H9 (cell line): ENCODE measurements at regions not wholly inside any gene's neighbourhood (a gene's known extent, or its start where the extent isn't known, plus 50 kb on each side); places are given as distances from the start of the nearest gene placed in this dataset.

Experiments
- DNase-seq: peaks from one replicate; pipeline ENCODE4 v3.0.0-alpha.2; 2017
- H2AFZ ChIP-seq: one replicate; pipeline ENCODE4 v1.6.1; 2013; ENCODE audit warnings: mild to moderate bottlenecking, low read length, control low read depth, moderate library complexity
- H2AK5ac ChIP-seq: 2 replicates; pipeline ENCODE4 v1.6.1; 2013; ENCODE audit warnings: low read length, control low read depth, mixed read lengths; ENCODE audit not compliant: insufficient read length
- H2BK120ac ChIP-seq: one replicate; pipeline ENCODE4 v1.6.1; 2013; ENCODE audit warnings: low read depth, mild to moderate bottlenecking, low read length, control low read depth, inconsistent platforms; ENCODE audit not compliant: poor library complexity, severe bottlenecking
- H2BK12ac ChIP-seq: 2 replicates; pipeline ENCODE4 v1.6.1; 2013; ENCODE audit warnings: low read length, control low read depth, mixed read lengths, low read depth; ENCODE audit not compliant: insufficient read length
- H2BK15ac ChIP-seq: 2 replicates; pipeline ENCODE4 v1.6.1; 2013; ENCODE audit warnings: low read depth, low read length, control low read depth
- H2BK20ac ChIP-seq: one replicate; pipeline ENCODE4 v1.6.1; 2013; ENCODE audit warnings: low read depth, mild to moderate bottlenecking, low read length, control low read depth, inconsistent platforms; ENCODE audit not compliant: poor library complexity, severe bottlenecking
- H2BK5ac ChIP-seq: 2 replicates; pipeline ENCODE4 v1.6.1; 2013; ENCODE audit warnings: low read length, control low read depth, mixed read lengths; ENCODE audit not compliant: insufficient read length
- H3K14ac ChIP-seq: 2 replicates; pipeline ENCODE4 v1.6.1; 2013; ENCODE audit warnings: low read length, control low read depth; ENCODE audit not compliant: insufficient read depth
- H3K18ac ChIP-seq: 2 replicates; pipeline ENCODE4 v1.6.1; 2013; ENCODE audit warnings: low read depth, mild to moderate bottlenecking, mixed read lengths, low read length, control low read depth; ENCODE audit not compliant: insufficient read length
- H3K23ac ChIP-seq: 2 replicates; pipeline ENCODE4 v1.6.1; 2013; ENCODE audit warnings: low read length, control low read depth, mixed read lengths, low read depth; ENCODE audit not compliant: insufficient read length
- H3K23me2 ChIP-seq: 2 replicates; pipeline ENCODE4 v1.6.1; 2013; ENCODE audit warnings: low read depth, mild to moderate bottlenecking, mixed read lengths, low read length, control low read depth; ENCODE audit not compliant: insufficient read length, poor library complexity, severe bottlenecking
- H3K27ac ChIP-seq: 2 replicates; pipeline ENCODE4 v1.5.1; 2013; ENCODE audit warnings: low read length, control low read depth, mixed read lengths, low read depth; ENCODE audit not compliant: insufficient read length
- H3K27me3 ChIP-seq: 2 replicates; pipeline ENCODE4 v1.6.1; 2013; ENCODE audit warnings: low read length, control low read depth, inconsistent platforms; ENCODE audit not compliant: insufficient read depth
- H3K4ac ChIP-seq: 2 replicates; pipeline ENCODE4 v1.6.1; 2013; ENCODE audit warnings: low read depth, mild to moderate bottlenecking, control low read depth, inconsistent platforms, low read length, moderate library complexity
- H3K4me1 ChIP-seq: 2 replicates; pipeline ENCODE4 v1.6.1; 2013; ENCODE audit warnings: low read length, control low read depth, inconsistent platforms; ENCODE audit not compliant: insufficient read depth
- H3K4me2 ChIP-seq: 2 replicates; pipeline ENCODE4 v1.6.1; 2013; ENCODE audit warnings: low read length, control low read depth, mixed read lengths; ENCODE audit not compliant: insufficient read length, insufficient read depth
- H3K56ac ChIP-seq: 2 replicates; pipeline ENCODE4 v1.6.1; 2013; ENCODE audit warnings: low read depth, mild to moderate bottlenecking, mixed read lengths, low read length, control low read depth; ENCODE audit not compliant: insufficient read length
- H3K79me1 ChIP-seq: 2 replicates; pipeline ENCODE4 v1.6.1; 2013; ENCODE audit warnings: low read depth, mild to moderate bottlenecking, moderate library complexity, low read length, control low read depth, inconsistent platforms; ENCODE audit not compliant: insufficient read depth, poor library complexity, severe bottlenecking
- H3K79me2 ChIP-seq: 2 replicates; pipeline ENCODE4 v1.6.1; 2013; ENCODE audit warnings: low read length, control low read depth, inconsistent platforms; ENCODE audit not compliant: insufficient read depth
- H3K9ac ChIP-seq: 2 replicates; pipeline ENCODE4 v1.6.1; 2013; ENCODE audit warnings: low read length, control low read depth, mixed read lengths; ENCODE audit not compliant: insufficient read length; ENCODE audit errors: extremely low read depth
- H3K9me3 ChIP-seq: one replicate; pipeline ENCODE4 v1.6.1; 2013; ENCODE audit warnings: low read depth, low read length, inconsistent platforms; ENCODE audit not compliant: control insufficient read depth
- H3T11ph ChIP-seq: one replicate; pipeline ENCODE4 v1.6.1; 2013; ENCODE audit warnings: mild to moderate bottlenecking, low read length, control low read depth, inconsistent platforms
- H4K20me1 ChIP-seq: one replicate; pipeline ENCODE4 v1.6.1; 2013; ENCODE audit not compliant: control insufficient read depth, insufficient read length, insufficient read depth
- H4K5ac ChIP-seq: 2 replicates; pipeline ENCODE4 v1.6.1; 2013; ENCODE audit warnings: low read depth, mild to moderate bottlenecking, mixed read lengths, low read length, control low read depth; ENCODE audit not compliant: insufficient read length
- H4K8ac ChIP-seq: replicated peaks from 2 replicates; pipeline ENCODE4 v1.6.1; 2013; ENCODE audit warnings: low read length, control low read depth, mixed read lengths, low read depth; ENCODE audit not compliant: insufficient read length
- H4K91ac ChIP-seq: 2 replicates; pipeline ENCODE4 v1.6.1; 2013; ENCODE audit warnings: low read depth, mild to moderate bottlenecking, moderate library complexity, mixed read lengths, low read length, control low read depth; ENCODE audit not compliant: insufficient read length
- H3K27ac Mint-ChIP-seq, 3 experiments: 2 replicates in 2 of 3; 3 replicates in 1 of 3; pipeline ENCODE4 v1.8.0; 2020 to 2021; ENCODE audit warnings: mixed read lengths in 3 of 3, mild to moderate bottlenecking in 1 of 3, moderate library complexity in 1 of 3
- H3K27me3 Mint-ChIP-seq: 2 replicates; pipeline ENCODE4 v1.8.0; 2021; ENCODE audit warnings: low read depth, mild to moderate bottlenecking, moderate library complexity, mixed read lengths
- H3K36me3 Mint-ChIP-seq, 3 experiments: 2 replicates in 2 of 3; 3 replicates in 1 of 3; pipeline ENCODE4 v1.8.0; 2020 to 2021; ENCODE audit warnings: low read depth in 3 of 3, mixed read lengths in 3 of 3; ENCODE audit not compliant: insufficient read depth in 1 of 3
- H3K4me1 Mint-ChIP-seq, 2 experiments: 2 replicates each; pipeline ENCODE4 v1.8.0; 2020; ENCODE audit warnings: mixed read lengths in 2 of 2
- H3K4me3 Mint-ChIP-seq, 2 experiments: 2 replicates in 1 of 2; 3 replicates in 1 of 2; pipeline ENCODE4 v1.8.0; 2020 to 2021; ENCODE audit warnings: mild to moderate bottlenecking in 2 of 2, mixed read lengths in 2 of 2, moderate library complexity in 1 of 2
- H3K9me3 Mint-ChIP-seq, 2 experiments: 2 replicates in 1 of 2; 3 replicates in 1 of 2; pipeline ENCODE4 v1.8.0; 2020; ENCODE audit warnings: mild to moderate bottlenecking in 2 of 2, mixed read lengths in 2 of 2, moderate library complexity in 1 of 2
- CTCF ChIP-seq: fragments of 200-600 bp; sonication (generic); conservative IDR thresholded peaks from 3 replicates; pipeline ENCODE4 v1.8.0; 2021; ENCODE audit warnings: antibody characterized with exemption, mild to moderate bottlenecking
- WGBS: extraction: QIAGEN DNeasy Blood & Tissue Kit; methylation state at CpG from one replicate; pipeline ENCODE4 v1.1.7; 2013; ENCODE audit warnings: missing lambda C conversion rate, low lambda C conversion rate, mixed read lengths; ENCODE audit not compliant: insufficient read length; ENCODE audit errors: extremely low coverage; 5-methylcytosine and 5-hydroxymethylcytosine counted together

GRCh38 chr14:81970307-81970706 lies 436.7 kb upstream of the SEL1L start:
- H2BK5ac ChIP-seq = no peak overlapping the region

More at GRCh38 chr14:81970307-81970706, 436.7 kb upstream of the SEL1L start:
- H3K27ac ChIP-seq = no peak overlapping the region
- no peak overlapping the region for H3K4ac ChIP-seq
- peaks cover 4% of the 10 kb centered on the region for H3K9me3 ChIP-seq
- H3K18ac ChIP-seq = no peak overlapping the region
- TF ChIP-seq CTCF = no peak
- Mint-ChIP-seq H3K27me3 (no peaks in the 10 kb centered on the region), H3K9me3 (peaks cover 24 to 28% of the 10 kb centered on the region in 2 experiments), H3K27ac (no peak overlapping the region), H3K4me1 (peaks cover 9 to 13% of the 10 kb centered on the region in 2 experiments), H3K4me3 (no peak overlapping the region), H3K36me3 (peaks cover 5 to 21% (median 15%) of the 10 kb centered on the region in 3 experiments)
- no peak overlapping the region for H2BK20ac ChIP-seq
- no peak overlapping the region for H3K56ac ChIP-seq
- no peak for DNase-seq
- no peak overlapping the region for H2BK12ac ChIP-seq
- no peaks in the 10 kb centered on the region for H3K27me3 ChIP-seq
- H4K20me1 ChIP-seq = no peaks in the 10 kb centered on the region
- no peak overlapping the region for H4K8ac ChIP-seq
- no peak overlapping the region for H3T11ph ChIP-seq
- no peak overlapping the region for H2AFZ ChIP-seq
- H3K4me2 ChIP-seq = no peak overlapping the region
- no peak overlapping the region for H2BK15ac ChIP-seq
- no peak overlapping the region for H4K5ac ChIP-seq
- H2BK120ac ChIP-seq = no peak overlapping the region
- H2AK5ac ChIP-seq = no peak overlapping the region
- no peaks in the 10 kb centered on the region for H3K4me1 ChIP-seq
- H3K79me1 ChIP-seq = no peaks in the 10 kb centered on the region
- H3K23me2 ChIP-seq = no peaks in the 10 kb centered on the region
- no peak overlapping the region for H3K23ac ChIP-seq
- H3K14ac ChIP-seq = no peak overlapping the region
- H3K79me2 ChIP-seq = no peaks in the 10 kb centered on the region
- no peak overlapping the region for H3K9ac ChIP-seq
- no CpG with 5 or more reads among the region's 5 CpGs for WGBS
- H4K91ac ChIP-seq = no peak overlapping the region
